HEK293 (cell line): ENCODE measurements at regions not wholly inside any gene's neighbourhood (a gene's known extent, or its start where the extent isn't known, plus 50 kb on each side); places are given as distances from the start of the nearest gene placed in this dataset.

Experiments used
- AEBP2 ChIP-seq: fragments of 450-650 bp; formaldehyde crosslinking; IDR thresholded peaks from 2 replicates; pipeline ENCODE4 v1.5.1; 2016; ENCODE audit warnings: missing biosample characterization, missing genetic modification characterization, borderline replicate concordance
- ATF2 ChIP-seq: fragments of 450-650 bp; formaldehyde crosslinking; IDR thresholded peaks from 2 replicates; pipeline ENCODE4 v1.5.1; 2016; ENCODE audit warnings: missing biosample characterization, missing genetic modification characterization, low read depth
- CTCF ChIP-seq: fragments of 450-650 bp; formaldehyde crosslinking; IDR thresholded peaks from 2 replicates; pipeline ENCODE4 v1.5.1; 2016; ENCODE audit warnings: missing biosample characterization, missing genetic modification characterization
- KLF16 ChIP-seq: fragments of 450-650 bp; formaldehyde crosslinking; IDR thresholded peaks from 2 replicates; pipeline ENCODE4 v1.5.1; 2017; ENCODE audit warnings: missing biosample characterization, missing genetic modification characterization
- OSR2 ChIP-seq: fragments of 450-650 bp; formaldehyde crosslinking; IDR thresholded peaks from 2 replicates; pipeline ENCODE4 v1.5.1; 2016; ENCODE audit warnings: missing biosample characterization, missing genetic modification characterization
- PATZ1 ChIP-seq: fragments of 450-650 bp; formaldehyde crosslinking; IDR thresholded peaks from 2 replicates; pipeline ENCODE4 v1.5.1; 2016; ENCODE audit warnings: missing biosample characterization, missing genetic modification characterization
- REST ChIP-seq: fragments of 450-650 bp; formaldehyde crosslinking; IDR thresholded peaks from 2 replicates; pipeline ENCODE4 v1.5.1; 2016; ENCODE audit warnings: missing biosample characterization, missing genetic modification characterization
- ZBTB21 ChIP-seq: fragments of 450-650 bp; formaldehyde crosslinking; IDR thresholded peaks from 2 replicates; pipeline ENCODE4 v1.5.1; 2017; ENCODE audit warnings: missing biosample characterization, missing genetic modification characterization
- ZNF2 ChIP-seq: fragments of 450-650 bp; formaldehyde crosslinking; IDR thresholded peaks from 2 replicates; pipeline ENCODE4 v1.5.1; 2016; ENCODE audit warnings: missing biosample characterization, missing genetic modification characterization
- ZNF26 ChIP-seq: fragments of 450-650 bp; formaldehyde crosslinking; IDR thresholded peaks from 2 replicates; pipeline ENCODE4 v1.5.1; 2016; ENCODE audit warnings: missing biosample characterization, missing genetic modification characterization
- ZNF692 ChIP-seq: fragments of 450-650 bp; formaldehyde crosslinking; IDR thresholded peaks from 2 replicates; pipeline ENCODE4 v1.5.1; 2016; ENCODE audit warnings: missing biosample characterization, missing genetic modification characterization
- ZNF704 ChIP-seq: fragments of 450-650 bp; formaldehyde crosslinking; IDR thresholded peaks from 2 replicates; pipeline ENCODE4 v1.5.1; 2016; ENCODE audit warnings: missing biosample characterization, missing genetic modification characterization

GRCh38 chr21:22046576-22046975 is 1048.4 kb downstream of the NCAM2 start:
- TF ChIP-seq CTCF (no peak), ZNF692 (tag by site-specific recombination) (no peak), ATF2 (tag by site-specific recombination) (no peak), REST (tag by site-specific recombination) (no peak), AEBP2 (tag by site-specific recombination) (no peak), PATZ1 (no peak), ZNF704 (tag by site-specific recombination) (no peak), ZBTB21 (tag by site-specific recombination) (no peak), KLF16 (no peak), ZNF26 (tag by site-specific recombination) (no peak), ZNF2 (tag by site-specific recombination) (no peak), OSR2 (tag by site-specific recombination) (no peak)
